Stimulated activated memory B cell treated with anti-CD40 and anti-IgM and Interleukin-4, amounts not matched to agents 10 μg/mL and 1 μg/mL and 100 μg/mL, for 72 hours (primary cell): ENCODE measurements at regions not wholly inside any gene's neighbourhood (a gene's known extent, or its start where the extent isn't known, plus 50 kb on each side); places are given as distances from the start of the nearest gene placed in this dataset.
"Not testable (repeated sequence)": the region's sequence is repeated elsewhere in the genome, so short reads cannot be mapped to it uniquely, and the experiment has no call there.

Experiments
- ATAC-seq: fragments of 150-1000 bp; cut with Tn5 transposase; 2 replicates; pipeline ENCODE4 v1.10.0; 2021
- H3K27ac Mint-ChIP-seq: one replicate; pipeline ENCODE4 v1.8.0; 2022; ENCODE audit warnings: mild to moderate bottlenecking, mixed read lengths
- H3K27me3 Mint-ChIP-seq: one replicate; pipeline ENCODE4 v1.8.0; 2022; ENCODE audit warnings: mixed read lengths
- H3K36me3 Mint-ChIP-seq: one replicate; pipeline ENCODE4 v1.8.0; 2022; ENCODE audit warnings: mixed read lengths
- H3K4me1 Mint-ChIP-seq: one replicate; pipeline ENCODE4 v1.8.0; 2022; ENCODE audit warnings: mixed read lengths
- H3K4me3 Mint-ChIP-seq: one replicate; pipeline ENCODE4 v1.8.0; 2022; ENCODE audit warnings: mild to moderate bottlenecking, moderate library complexity, mixed read lengths
- H3K9me3 Mint-ChIP-seq: one replicate; pipeline ENCODE4 v1.8.0; 2022; ENCODE audit warnings: mixed read lengths

DNA sequence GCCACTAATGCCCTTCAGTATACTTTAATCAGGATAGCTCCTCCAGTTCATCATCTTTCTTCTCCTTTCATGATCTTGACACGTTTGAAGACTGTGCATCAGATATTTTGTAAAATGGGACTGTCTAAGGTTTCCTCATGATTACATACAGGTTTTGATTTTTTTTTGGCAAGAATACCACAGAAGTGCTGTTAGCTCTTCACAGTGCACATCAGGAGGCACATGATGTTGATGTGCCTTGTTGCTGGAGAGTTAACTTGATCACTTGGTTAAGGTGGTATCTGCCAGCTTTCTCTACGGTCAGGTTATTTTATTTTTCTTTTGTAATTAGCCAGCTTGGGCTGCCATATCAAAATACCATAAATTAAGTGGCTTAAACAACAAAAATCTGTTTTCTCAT is 128.6 kb upstream of the IVNS1ABP start:
- ATAC-seq: no peak
- no peaks in the 10 kb centered on the region for H3K27me3 Mint-ChIP-seq
- H3K9me3 Mint-ChIP-seq: no peaks in the 10 kb centered on the region
- H3K27ac Mint-ChIP-seq: no peak overlapping the region
- H3K4me1 Mint-ChIP-seq: no peaks in the 10 kb centered on the region
- no peak overlapping the region for H3K4me3 Mint-ChIP-seq
- H3K36me3 Mint-ChIP-seq: no peaks in the 10 kb centered on the region

DNA sequence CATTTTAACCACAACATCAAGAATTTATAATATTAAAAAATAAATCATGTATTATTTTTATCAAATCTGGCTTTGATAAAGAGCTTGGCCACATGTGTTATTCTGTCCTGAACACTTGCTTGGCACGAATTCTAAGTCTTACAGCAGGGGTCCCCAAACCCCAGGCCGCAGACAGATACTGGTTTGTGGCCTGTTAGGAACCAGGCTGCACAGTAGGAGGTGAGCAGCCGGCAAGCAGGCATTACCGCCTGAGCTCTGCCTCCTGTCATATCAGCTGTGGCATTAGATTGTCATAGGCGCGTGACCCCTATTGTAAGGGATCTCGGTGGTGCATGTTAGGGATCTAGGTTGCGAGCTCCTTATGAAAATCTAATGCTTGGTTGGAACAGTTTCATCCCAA is 127.6 kb upstream of the IVNS1ABP start:
- Mint-ChIP-seq H3K36me3 (no peaks in the 10 kb centered on the region), H3K9me3 (no peaks in the 10 kb centered on the region), H3K4me1 (no peaks in the 10 kb centered on the region), H3K27me3 (no peaks in the 10 kb centered on the region), H3K27ac (no peak overlapping the region), H3K4me3 (no peak overlapping the region)
- no peak for ATAC-seq

DNA sequence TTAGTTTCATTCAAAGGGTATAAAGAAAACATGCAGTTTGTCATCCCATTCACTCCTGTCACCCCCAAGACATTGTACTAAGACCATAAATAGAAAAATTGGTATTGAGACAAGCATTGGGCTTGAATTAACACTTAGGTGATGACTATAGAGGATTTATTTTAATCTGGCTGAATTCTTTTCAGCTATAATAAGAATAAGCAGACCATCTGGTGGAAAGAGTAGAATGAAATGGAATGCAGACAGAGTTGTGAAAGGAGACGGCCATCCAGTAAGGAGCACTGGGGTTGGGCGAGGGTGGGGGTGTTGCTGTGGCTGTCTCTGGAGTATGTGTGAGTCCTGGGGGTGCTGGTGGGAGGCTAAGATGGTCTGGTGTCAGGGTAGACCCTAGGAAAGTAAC is 125.0 kb upstream of the IVNS1ABP start:
- Mint-ChIP-seq H3K4me1 (no peaks in the 10 kb centered on the region), H3K27me3 (no peaks in the 10 kb centered on the region), H3K27ac (peak overlapping the region; percentile 26), H3K4me3 (no peak overlapping the region), H3K9me3 (no peaks in the 10 kb centered on the region), H3K36me3 (no peaks in the 10 kb centered on the region)
- ATAC-seq: no peak

DNA sequence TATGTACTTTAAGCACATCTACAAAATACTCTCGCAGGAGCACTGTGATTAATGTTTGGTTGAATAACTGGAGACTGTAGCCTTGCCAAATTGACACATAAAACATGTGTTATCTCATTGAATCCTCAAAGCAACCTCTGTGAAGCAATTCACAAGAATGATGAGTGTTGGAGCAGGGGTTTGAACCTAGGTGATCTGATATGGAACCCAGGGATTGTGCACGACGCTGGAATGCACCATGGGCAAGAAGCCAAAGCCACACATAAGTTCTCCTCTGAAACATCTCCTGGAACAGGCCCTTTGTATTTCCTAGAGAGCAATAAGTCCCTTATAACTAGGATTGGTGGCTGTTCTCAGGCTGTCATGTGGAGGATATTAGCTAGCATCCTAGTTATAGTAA is 124.6 kb upstream of the IVNS1ABP start:
- no peaks in the 10 kb centered on the region for H3K4me1 Mint-ChIP-seq
- peak overlapping the region; percentile 26 for H3K27ac Mint-ChIP-seq
- H3K9me3 Mint-ChIP-seq: no peaks in the 10 kb centered on the region
- H3K27me3 Mint-ChIP-seq: no peaks in the 10 kb centered on the region
- H3K4me3 Mint-ChIP-seq: no peak overlapping the region
- H3K36me3 Mint-ChIP-seq: no peaks in the 10 kb centered on the region
- ATAC-seq: no peak

DNA sequence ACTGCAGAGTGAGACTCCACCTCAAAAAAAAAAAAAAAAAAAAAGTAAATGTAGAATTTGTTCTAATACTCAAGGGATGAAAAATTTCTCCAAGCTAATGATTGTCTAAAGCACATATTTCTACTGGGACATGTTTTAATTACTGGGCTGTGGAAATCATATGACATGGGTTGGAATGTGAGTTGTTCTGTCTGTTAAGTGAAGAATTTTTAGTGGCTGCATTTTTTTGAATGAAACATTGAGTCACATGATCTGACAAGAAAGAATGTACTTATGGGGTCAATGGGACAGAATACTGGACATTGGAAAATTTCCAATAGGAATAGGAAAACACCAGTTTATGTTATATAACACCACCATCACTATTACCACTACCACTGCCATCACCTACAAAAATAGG is 123.8 kb upstream of the IVNS1ABP start:
- H3K9me3 Mint-ChIP-seq: no peaks in the 10 kb centered on the region
- H3K27me3 Mint-ChIP-seq: no peaks in the 10 kb centered on the region
- H3K4me3 Mint-ChIP-seq: no peak overlapping the region
- no peaks in the 10 kb centered on the region for H3K36me3 Mint-ChIP-seq
- no peaks in the 10 kb centered on the region for H3K4me1 Mint-ChIP-seq
- no peak overlapping the region for H3K27ac Mint-ChIP-seq
- no peak for ATAC-seq

DNA sequence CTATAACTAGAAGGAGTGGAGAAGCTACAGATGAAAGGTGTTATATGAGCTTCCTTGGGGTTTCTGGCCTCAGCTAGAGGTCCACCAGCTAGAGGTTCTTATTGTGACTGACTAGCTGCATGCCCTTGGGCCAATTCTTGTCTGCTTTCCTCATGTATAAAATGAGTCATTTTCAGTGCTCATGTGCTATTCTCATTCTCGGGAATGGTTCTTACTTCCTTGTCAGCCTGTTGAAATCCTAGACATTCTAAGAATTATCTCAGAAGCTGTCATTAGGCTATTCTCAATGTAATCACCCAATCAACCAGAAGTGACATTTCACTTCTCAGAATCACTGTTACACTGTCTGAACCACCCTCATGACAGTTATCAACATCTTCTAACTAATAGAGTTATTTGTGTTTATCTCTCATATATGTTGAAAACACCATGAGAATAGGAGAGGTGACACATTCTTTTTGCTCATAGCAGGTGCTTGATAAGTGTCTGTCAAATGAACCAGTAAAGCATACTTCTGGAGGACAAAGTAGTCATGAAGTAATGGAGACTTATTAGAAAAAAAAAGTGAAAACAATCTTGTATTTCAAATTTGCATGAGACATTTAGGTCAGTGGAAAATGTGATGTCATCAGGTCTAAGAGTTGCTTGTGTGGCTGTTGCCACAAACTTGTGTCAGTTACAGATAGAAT is 122.8 kb upstream of the IVNS1ABP start:
- Mint-ChIP-seq H3K36me3 (no peaks in the 10 kb centered on the region), H3K9me3 (no peaks in the 10 kb centered on the region), H3K4me1 (no peaks in the 10 kb centered on the region), H3K4me3 (no peak overlapping the region), H3K27ac (no peak overlapping the region), H3K27me3 (no peaks in the 10 kb centered on the region)
- ATAC-seq: peak; percentile 83

DNA sequence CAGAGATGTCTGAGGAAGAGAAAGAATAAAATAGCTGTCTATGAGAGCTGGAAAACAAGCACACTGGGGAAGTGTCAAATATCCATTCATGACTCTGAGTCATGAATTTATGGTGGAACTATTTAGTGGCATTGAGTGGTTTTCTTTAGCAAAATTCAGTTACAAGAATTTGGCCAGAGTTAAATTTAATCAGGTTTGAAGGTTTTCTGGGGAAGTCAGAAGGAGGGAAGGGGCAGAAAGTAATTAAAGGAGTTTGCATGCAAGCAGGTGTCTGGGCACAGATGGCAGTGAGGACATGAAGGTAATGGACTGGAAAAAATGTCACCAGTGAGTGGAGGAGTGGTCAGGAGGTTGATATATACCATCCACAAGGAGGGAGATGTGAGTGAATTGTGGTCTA is 121.9 kb upstream of the IVNS1ABP start:
- H3K4me1 Mint-ChIP-seq: no peaks in the 10 kb centered on the region
- H3K27ac Mint-ChIP-seq: no peak overlapping the region
- peak; percentile 17 for ATAC-seq
- no peaks in the 10 kb centered on the region for H3K36me3 Mint-ChIP-seq
- no peaks in the 10 kb centered on the region for H3K9me3 Mint-ChIP-seq
- H3K27me3 Mint-ChIP-seq: no peaks in the 10 kb centered on the region
- H3K4me3 Mint-ChIP-seq: no peak overlapping the region

DNA sequence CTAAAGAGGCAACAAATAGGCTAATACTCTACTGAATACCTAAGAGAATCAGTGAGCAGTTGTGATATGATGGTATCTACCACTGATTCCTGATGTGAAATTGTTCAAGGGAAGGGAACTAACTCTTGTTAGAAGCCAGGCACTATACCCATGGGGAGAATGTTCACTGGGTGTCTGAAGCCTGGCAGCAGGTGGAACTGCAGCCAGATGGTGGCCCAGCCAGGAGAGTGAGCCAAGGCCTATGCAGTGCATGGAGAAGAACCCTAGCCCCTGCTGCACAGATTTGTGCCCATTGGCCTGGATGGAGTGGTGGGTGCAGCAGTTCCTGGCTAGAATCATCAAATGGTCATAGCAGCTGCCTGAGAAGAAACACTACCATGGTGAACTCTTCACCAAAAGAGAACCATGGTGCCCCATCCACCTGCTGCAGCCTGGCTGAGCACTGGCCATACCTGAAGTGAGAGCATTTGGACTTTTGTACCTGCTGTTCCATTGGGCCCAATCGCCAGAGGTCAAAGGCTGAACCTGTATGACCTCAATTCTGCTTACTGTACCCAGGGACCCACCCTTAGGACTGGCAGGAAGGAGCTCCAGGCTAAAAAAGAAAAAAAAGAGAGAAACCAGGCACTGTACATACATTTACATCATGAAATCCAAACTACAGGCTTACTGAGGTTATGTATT is 118.8 kb upstream of the IVNS1ABP start:
- no peaks in the 10 kb centered on the region for H3K9me3 Mint-ChIP-seq
- no peak overlapping the region for H3K4me3 Mint-ChIP-seq
- H3K27me3 Mint-ChIP-seq: no peaks in the 10 kb centered on the region
- H3K27ac Mint-ChIP-seq: no peak overlapping the region
- no peak for ATAC-seq
- no peaks in the 10 kb centered on the region for H3K36me3 Mint-ChIP-seq
- no peaks in the 10 kb centered on the region for H3K4me1 Mint-ChIP-seq

DNA sequence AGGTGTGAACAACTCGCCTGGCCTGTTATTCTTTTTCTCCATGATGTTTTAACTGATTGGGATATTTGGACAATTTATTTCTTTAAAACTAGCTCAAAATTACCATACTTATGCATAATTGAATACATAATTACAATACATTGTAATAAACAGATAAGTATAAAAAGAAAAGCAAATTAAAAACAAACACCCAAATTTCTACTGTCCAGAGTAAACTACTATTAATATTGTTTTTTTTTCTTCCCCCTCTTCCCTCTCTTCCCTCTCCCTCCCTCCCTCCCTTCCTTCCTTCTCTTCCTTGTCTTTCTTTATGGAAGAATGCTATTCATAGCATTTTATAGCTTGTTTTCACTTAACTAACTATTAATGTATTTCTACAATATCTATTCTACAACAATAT is 117.7 kb upstream of the IVNS1ABP start:
- Mint-ChIP-seq H3K9me3 (peaks cover 3% of the 10 kb centered on the region), H3K27ac (no peak overlapping the region), H3K27me3 (no peaks in the 10 kb centered on the region), H3K4me1 (no peaks in the 10 kb centered on the region), H3K4me3 (no peak overlapping the region), H3K36me3 (no peaks in the 10 kb centered on the region)
- ATAC-seq: no peak

DNA sequence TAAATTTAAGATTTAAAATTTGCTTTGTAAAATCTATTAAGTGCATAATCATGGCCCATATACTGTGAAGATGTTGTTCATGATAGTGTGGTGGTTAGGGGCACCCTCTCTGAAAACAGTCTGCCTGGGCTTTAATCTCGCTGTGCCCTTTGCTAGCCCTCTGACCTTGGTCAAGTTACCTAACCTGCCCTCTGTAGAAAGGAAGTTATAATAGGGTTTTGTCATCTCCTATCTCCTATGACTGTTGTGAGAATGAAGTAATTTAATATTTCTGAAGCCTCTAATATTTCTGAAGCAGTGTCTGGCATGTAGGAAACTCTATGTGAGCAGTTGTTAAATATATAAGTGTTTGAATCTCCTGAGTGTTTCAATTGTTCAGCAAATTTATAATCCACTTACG is 116.6 kb upstream of the IVNS1ABP start:
- H3K4me1 Mint-ChIP-seq: no peaks in the 10 kb centered on the region
- no peak overlapping the region for H3K27ac Mint-ChIP-seq
- peaks cover 11% of the 10 kb centered on the region for H3K9me3 Mint-ChIP-seq
- no peak overlapping the region for H3K4me3 Mint-ChIP-seq
- no peaks in the 10 kb centered on the region for H3K27me3 Mint-ChIP-seq
- H3K36me3 Mint-ChIP-seq: no peaks in the 10 kb centered on the region
- no peak for ATAC-seq

DNA sequence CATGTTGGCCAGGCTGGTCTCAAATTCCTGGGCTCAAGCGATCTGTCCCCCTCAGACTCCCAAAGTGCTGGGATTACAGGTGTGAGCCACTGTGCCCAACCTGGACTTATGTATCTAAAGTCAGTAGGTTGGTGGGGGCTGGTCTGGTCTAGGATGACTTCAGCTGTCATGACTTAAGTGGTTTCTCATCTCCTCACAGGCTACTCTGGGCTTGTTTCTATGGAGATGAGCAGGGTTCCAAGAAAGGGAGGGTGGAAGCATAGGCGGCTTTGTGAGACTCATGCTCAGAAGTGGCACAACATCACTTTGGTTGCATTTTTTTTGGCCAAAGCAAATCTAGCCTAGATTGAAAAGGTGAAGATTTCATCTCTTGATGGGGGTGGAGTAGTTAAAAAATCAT is 115.9 kb upstream of the IVNS1ABP start:
- H3K36me3 Mint-ChIP-seq: no peaks in the 10 kb centered on the region
- H3K27ac Mint-ChIP-seq: no peak overlapping the region
- ATAC-seq: no peak
- no peaks in the 10 kb centered on the region for H3K4me1 Mint-ChIP-seq
- no peaks in the 10 kb centered on the region for H3K27me3 Mint-ChIP-seq
- peaks cover 11% of the 10 kb centered on the region for H3K9me3 Mint-ChIP-seq
- H3K4me3 Mint-ChIP-seq: no peak overlapping the region

DNA sequence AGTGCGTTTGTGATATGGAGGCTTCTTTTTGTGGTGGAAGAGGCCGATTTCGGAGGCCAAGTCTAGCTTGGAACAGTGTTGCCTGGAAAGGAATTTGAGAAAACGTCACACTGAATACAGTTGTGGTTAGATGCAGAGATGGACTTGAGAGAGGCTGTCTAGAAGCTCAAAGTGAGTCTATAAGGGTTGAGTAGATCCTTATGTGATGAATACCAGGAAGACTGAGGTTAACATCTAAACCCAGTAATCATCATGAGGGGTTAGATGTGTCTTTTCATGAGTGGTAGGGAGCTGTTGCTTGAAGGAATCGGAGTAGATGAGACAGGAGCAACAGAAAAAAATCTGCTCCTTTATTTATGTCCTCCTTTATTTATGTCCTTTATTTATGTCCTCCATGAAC is 114.6 kb upstream of the IVNS1ABP start:
- Mint-ChIP-seq H3K27me3 (no peaks in the 10 kb centered on the region), H3K9me3 (peaks cover 11% of the 10 kb centered on the region), H3K36me3 (no peaks in the 10 kb centered on the region), H3K4me3 (no peak overlapping the region), H3K27ac (no peak overlapping the region), H3K4me1 (no peaks in the 10 kb centered on the region)
- ATAC-seq: no peak

DNA sequence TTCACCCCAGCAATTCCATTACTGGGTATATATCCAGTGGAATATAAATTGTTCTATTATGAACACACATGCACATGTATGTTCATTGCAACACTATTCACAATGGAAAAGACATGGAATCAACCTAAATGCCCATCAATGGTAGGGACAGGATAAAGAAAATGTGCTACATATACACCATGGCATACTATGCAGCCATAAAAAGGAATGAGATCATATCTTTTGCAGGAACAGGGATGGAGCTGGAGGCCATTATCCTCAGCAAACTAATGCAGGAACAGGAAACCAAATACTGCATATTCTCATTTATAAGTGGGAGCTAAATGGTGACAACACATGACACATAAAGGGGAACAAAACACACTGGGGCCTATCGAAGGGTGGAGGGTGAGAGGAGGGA is 112.6 kb upstream of the IVNS1ABP start:
- not testable (repeated sequence) for H3K4me1 Mint-ChIP-seq

DNA sequence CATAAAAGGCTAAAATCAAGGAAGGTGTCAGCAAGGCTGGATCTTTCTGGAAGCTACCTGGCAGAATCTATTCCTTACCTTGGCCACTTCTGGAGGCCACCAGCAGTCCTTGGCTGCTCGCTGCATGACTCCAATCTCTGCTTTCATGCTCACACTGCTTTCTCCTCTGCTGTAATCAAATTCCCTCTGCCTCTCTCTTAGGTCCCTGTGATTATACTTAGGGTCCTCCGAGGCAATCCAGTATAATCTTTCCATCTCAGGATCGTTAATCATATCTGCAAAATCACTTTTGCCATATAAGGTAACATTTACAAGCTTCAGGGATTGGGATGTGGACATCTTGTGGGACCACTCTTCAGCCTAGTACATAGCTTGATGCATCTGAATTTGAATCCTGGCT is 110.7 kb upstream of the IVNS1ABP start:
- ATAC-seq: no peak
- Mint-ChIP-seq H3K4me1 (no peaks in the 10 kb centered on the region), H3K36me3 (no peaks in the 10 kb centered on the region), H3K4me3 (no peak overlapping the region), H3K27ac (no peak overlapping the region), H3K9me3 (peaks cover 11% of the 10 kb centered on the region), H3K27me3 (no peaks in the 10 kb centered on the region)

More for the DNA sequence above, 112.6 kb upstream of the IVNS1ABP start:
- H3K9me3 Mint-ChIP-seq: peaks cover 11% of the 10 kb centered on the region
- H3K27me3 Mint-ChIP-seq, H3K4me3 Mint-ChIP-seq, H3K27ac Mint-ChIP-seq, ATAC-seq, H3K36me3 Mint-ChIP-seq: not testable (repeated sequence)

DNA sequence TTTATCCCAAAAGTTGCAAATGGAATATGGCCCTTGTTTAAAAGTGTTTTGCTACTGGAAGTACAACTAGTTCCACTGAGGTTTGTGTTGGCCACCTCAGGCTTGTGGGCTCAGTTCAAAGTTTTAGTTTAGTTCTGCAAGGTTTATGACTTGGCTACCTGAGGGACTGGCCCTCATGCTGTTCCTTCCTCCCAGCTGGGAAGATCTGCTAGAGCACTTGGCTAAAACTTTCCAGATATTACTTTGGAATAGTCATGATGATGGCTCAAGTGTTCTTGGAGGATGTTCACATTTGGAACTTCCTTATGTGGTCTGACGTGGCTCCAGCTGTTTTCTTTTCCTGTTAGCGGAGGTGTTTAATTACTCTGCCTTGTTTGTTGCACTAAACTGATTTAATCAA is 110.2 kb upstream of the IVNS1ABP start:
- H3K4me1 Mint-ChIP-seq: no peaks in the 10 kb centered on the region
- no peak overlapping the region for H3K27ac Mint-ChIP-seq
- no peaks in the 10 kb centered on the region for H3K36me3 Mint-ChIP-seq
- H3K9me3 Mint-ChIP-seq: peaks cover 11% of the 10 kb centered on the region
- no peak overlapping the region for H3K4me3 Mint-ChIP-seq
- no peaks in the 10 kb centered on the region for H3K27me3 Mint-ChIP-seq
- no peak for ATAC-seq

DNA sequence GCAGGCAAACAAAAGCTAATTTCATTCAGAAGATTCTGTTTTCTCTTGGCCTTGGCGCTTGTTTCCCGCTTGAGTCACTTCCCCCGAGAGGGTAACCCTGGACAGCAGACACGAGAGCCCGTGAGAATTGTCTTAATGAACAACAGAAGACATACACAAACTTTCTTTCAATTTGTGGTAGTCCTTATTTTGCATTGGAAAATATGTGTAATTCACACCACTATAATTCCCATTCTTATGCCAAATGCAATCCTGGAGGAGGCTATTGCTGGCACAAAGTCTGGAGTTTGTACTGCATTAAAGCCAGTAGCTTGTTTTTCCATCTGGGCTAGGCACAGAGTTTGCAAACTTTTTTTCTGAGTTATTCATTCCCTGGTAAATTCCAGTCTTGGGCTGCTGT is 109.8 kb upstream of the IVNS1ABP start:
- Mint-ChIP-seq H3K27ac (no peak overlapping the region), H3K4me3 (no peak overlapping the region), H3K9me3 (peaks cover 11% of the 10 kb centered on the region), H3K4me1 (no peaks in the 10 kb centered on the region), H3K27me3 (no peaks in the 10 kb centered on the region), H3K36me3 (no peaks in the 10 kb centered on the region)
- ATAC-seq: no peak
